RPMI7951 (cell line): ENCODE measurements at regions not wholly inside any gene's neighbourhood (a gene's known extent, or its start where the extent isn't known, plus 50 kb on each side); places are given as distances from the start of the nearest gene placed in this dataset.

Source experiments
- DNase-seq: peaks from one replicate; pipeline ENCODE4 v3.0.0-alpha.2; 2012; ENCODE audit warnings: low read depth

- no peak for DNase-seq
Measured at GRCh38 chr2:3062476-3063260, 314.9 kb downstream of the EIPR1 start.

- no peak for DNase-seq
Measured at GRCh38 chr2:3060049-3060448, 317.6 kb downstream of the EIPR1 start.

- no peak for DNase-seq
Measured at GRCh38 chr2:3059141-3059925, 318.3 kb downstream of the EIPR1 start.

GRCh38 chr2:3054066-3054465 is 323.6 kb downstream of the EIPR1 start:
- no peak for DNase-seq

GRCh38 chr2:3051266-3051665 is 326.4 kb downstream of the EIPR1 start:
- DNase-seq: no peak

GRCh38 chr2:3046170-3046865 is 331.3 kb downstream of the EIPR1 start:
- DNase-seq: no peak

- no peak for DNase-seq
Measured at GRCh38 chr2:3045318-3045921, 332.2 kb downstream of the EIPR1 start.

DNA sequence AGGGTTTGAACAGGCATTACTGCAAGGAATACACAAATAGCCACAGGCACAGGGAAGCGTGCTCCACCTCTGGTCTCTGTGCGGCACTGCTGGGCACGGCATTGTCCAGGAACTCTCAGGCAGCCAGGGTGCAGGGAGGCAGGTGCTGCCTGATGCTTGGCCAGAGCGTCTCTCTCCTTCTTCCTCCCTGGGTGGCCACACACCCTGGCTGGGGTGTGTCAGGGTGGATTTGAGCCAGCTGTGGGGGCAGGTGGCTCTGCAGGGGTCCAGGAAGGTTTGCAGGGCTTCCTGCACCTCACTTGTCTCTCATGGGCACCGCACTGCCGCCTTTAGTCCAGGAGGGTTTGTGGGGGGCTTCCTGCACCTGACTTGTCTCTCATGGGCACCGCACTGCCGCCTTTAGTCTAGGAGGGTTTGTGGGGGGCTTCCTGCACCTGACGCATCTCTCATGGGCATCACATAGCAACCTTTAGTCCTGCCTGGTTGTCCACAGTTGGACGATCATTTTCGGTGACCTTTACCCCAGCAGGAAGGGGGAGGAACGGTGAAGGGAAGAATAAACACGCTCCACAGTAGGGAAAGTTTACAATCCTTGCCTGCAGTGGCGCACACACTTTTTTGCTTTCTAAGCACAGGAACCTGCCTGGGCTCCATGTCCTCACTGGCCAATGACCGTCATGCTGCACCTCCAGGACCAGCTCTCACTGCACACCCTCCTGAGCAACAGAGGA is 332.9 kb downstream of the EIPR1 start:
- no peak for DNase-seq

- no peak for DNase-seq
Measured at GRCh38 chr2:3043726-3044125, 333.9 kb downstream of the EIPR1 start.

DNA sequence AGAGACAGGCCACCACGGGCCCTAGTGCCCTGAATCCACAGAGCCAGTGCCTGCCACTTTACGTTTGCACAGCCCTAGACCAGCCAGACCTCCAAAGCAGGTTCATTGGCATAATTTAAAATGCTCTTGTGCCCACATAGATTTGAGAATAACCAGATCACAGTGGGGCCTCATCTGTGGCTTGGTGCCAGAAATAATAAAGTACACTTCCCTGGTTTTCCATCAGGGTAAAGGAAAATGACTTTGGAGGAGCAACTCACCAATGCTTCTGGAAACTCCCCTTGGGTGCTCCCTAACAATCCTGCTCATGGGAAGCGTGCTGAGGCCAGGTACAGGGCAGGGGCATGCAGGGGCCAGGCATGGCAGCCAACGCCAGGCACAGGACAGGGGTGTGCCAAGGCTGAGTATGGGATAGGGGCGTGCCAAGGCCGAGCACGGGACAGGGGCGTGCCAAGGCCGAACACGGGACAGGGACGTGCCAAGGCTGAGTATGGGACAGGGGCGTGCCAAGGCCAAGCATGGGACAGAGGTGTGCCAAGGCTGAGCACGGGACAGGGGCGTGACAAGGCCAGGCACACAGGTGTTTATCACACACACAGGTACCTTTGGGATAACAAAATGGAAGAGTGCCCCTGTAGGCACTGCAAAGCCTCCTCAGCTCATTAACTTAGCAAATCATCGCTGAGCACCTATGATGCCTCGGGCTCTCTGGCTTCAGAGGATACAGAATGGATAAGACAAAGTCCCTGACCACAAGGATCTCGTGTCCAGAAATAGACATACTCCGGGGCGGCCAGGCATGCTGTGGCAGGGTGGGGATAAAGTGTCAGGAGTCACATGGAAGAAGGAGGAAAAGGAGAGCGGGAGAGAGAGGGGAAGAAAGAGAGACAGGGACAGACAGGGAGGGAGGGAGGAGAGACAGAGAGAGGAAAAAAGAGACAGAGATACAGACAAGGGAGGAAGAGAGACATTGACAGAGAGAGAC is 334.7 kb downstream of the EIPR1 start:
- DNase-seq: peak; percentile 22

GRCh38 chr2:3041841-3042600 is 335.6 kb downstream of the EIPR1 start:
- DNase-seq: peak; percentile 75

DNA sequence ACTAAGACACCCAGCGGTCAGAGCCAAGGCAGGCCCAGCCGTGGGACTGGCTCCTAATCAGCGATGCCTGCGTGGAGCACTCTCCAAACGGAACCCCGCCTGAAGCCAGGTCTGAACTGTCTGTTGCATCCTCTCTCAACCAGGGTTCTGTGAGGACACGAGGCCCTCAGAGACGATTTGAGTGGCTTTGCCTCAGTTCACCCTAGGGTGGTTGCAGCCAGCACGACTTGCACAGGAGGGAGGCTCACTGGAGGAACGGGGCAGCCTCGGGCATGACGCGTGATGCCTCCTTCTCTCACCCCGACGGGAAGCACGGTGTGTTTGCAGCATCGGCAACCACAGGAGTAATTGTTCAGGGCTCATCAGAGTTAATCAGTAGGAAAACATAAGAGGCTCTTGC is 336.4 kb downstream of the EIPR1 start:
- peak; percentile 19 for DNase-seq

- peak; percentile 5 for DNase-seq
Measured at GRCh38 chr2:3040496-3041140, 337.0 kb downstream of the EIPR1 start.

DNA sequence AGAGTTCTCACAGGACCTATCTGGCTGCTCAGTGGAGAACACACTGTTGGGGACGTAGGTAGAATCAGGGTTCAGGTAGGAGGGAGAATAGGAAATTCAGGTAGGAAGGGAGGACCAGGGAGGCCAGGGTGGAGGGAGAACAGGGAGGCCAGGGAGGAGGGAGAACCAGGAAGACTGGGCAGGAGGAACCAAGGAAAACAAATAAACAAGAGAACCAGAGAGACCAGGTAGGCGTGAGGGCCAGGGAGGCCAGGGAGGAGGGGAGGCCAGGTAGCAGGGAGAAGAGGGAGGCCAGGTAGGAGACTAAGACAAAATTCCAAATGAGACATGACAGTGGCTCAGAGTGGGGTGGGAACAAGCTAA is 337.6 kb downstream of the EIPR1 start:
- no peak for DNase-seq

DNA sequence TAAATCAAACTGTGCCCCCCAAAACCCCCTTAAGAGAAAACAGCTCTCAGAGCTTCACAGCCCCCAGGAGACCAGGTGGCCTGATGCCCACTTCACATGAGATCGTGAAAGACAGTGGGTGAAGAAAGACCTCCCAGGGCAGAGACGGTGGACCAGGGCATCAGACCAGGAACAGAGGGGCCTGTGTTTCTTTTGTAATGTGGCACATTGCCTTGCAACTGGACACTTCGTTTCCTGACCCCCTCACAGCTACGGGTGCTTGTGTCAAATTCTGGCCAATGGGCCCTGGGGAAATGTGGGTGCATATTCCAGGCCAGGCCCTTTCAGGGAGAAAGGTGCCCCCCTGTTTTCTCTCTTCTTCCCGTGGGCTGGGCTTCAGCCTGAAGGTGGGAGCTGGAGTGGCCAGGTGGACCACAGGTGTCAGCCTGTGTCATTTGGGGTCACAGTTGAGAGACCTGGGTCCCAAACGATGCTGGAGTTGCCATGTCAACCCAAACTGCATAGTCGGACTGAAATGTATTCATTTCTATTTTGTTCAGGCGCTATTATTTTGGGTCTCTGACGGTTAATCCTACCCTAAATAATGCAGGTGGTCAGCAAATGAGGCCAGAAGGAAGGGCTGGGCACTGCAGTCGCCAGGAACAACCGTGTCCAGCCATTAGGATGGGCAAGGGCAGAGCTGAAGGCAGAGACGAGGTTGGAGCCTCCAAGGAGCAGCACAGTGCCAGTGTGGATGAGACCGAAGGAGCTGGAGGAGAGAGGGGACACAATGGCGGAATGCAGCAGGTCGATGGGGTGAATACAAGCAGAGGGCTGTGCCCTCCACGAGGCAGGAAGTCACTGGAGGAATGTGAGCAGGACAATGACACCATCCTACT is 338.2 kb downstream of the EIPR1 start:
- DNase-seq: no peak

DNA sequence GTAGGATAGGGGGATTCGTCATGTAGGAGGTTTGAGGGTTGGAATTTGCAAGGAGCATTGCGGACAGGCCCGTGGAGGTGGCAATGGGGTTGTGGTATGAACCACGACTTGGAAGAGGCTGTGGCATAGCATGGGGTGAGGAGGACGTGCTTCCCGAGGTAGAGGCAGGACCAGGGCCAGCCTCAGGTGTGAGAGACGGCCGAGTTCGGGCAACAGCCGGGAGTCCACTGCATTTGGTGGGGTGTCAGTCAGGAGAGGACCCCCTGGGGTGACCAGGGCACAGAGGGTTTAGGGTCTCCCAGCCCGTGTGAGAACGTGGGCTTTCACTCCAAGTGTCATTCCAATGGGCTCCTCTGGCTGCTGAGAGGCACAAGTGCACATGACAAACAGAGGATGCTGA is 339.0 kb downstream of the EIPR1 start:
- no peak for DNase-seq

DNA sequence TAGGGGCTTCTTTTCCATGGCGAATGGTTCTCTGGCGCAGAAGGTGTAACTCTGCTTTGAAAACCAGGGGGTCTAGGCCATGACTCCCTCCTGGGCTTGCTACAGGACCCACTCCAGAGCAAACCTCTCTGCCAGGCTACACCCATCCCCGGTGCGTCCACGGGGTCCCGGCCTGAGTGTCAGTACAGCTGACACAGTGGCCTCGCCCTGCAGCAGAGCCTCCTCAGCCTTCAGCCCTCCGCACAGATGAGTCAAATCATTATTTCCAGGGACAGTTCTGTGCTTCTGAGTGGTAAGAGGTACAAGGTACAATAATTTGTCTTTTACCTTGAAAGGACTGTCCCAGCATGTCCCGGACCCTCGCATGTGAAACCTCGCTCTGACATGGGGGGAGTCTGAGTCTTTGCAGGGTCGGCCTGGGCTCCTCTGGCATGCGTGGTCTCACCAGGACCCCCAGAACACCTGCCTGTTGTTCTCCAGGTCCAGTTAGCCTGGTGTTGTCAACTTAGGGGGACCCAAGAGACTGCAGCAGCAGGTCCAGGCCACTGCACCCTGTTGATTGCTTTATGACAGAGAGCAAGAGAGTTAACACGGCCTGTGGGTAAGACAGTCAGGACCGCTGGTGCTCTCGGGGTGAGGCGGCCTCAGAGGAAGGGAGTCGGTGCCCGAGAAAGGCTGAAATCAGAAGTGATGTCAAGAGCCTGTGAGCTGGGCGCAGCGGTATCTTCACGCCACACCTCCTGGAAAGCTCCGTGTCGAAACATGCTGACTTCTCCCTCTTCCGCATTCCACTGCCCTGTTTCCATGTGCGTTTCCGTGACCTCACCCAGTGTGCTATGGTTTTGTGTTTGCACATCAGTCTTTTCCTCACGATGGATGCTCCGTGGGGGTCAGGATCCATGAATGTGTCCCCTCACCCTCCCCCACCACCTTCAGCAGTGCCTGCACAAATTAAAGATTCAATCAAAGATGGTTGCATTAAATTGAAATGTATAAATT is 340.1 kb downstream of the EIPR1 start:
- DNase-seq: no peak
